HG02870 (cell line): ENCODE measurements at regions not wholly inside any gene's neighbourhood (a gene's known extent, or its start where the extent isn't known, plus 50 kb on each side); places are given as distances from the start of the nearest gene placed in this dataset.

Source experiments
- ATAC-seq: cut with Tn5 transposase; IDR thresholded peaks from one replicate; pipeline ENCODE4 v1.9.1; 2021; ENCODE audit warnings: mild to moderate bottlenecking, moderate library complexity; ENCODE audit not compliant: unreplicated experiment

GRCh38 chr13:76029088-76029487 is 393.0 kb downstream of the LMO7 start:
- no peak for ATAC-seq

DNA sequence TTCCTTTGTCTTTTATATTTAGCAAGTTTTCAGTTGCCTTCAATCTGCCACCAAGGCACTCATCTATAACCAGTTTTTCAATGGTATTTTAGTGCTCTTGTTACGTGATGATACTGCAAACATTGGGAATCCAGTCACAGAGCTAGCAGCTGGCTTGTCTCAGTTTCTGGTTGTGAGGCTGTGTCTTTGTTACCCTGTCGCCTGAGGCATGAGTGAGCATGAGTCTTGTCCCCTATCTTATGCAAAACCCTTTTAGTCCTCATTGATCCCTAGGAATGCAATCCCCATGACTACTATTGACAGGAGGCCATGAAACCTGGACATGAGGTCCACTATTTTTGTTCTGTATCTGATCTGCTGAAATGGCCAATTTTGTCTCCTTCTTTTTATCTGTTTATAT is 391.0 kb downstream of the LMO7 start:
- no peak for ATAC-seq

- ATAC-seq, result no peak
These were observed 389.3 kb downstream of the LMO7 start for GRCh38 chr13:76025392-76025791.

GRCh38 chr13:76024151-76024550 is 388.0 kb downstream of the LMO7 start:
- no peak for ATAC-seq

GRCh38 chr13:76023652-76024051 is 387.5 kb downstream of the LMO7 start:
- no peak for ATAC-seq

GRCh38 chr13:76020421-76020955 is 384.4 kb downstream of the LMO7 start:
- no peak for ATAC-seq

DNA sequence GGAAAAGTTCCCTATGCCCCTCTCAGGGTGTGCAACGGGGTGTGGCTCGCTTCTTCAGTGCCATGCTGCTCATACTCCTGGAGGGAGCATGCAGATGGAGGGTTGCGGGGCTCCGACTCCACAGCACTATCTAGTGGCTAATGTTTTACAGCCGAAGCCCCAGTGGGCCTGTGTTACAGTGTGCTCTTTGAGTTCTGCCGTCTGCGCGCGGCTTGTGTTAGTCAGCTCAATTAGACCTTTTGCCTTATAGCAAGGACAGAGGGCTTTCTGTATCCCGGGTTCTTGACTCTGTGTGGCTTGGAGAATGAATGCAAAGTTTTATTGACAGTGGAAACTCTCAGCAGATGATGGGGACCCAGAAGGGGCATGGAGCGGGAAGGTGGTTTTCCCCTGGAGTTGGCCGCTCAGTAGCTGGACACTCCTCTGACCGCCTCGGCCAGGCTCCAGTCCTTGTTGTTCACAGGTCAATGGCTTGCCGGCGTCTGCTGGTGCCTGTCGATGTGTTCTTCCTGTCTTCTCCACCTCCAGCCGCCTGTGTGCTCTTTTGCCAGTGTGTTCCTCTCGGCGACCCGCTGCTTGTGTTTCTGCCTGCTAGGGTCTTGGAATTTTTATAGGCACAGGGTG is 383.4 kb downstream of the LMO7 start:
- no peak for ATAC-seq

- no peak for ATAC-seq
These were observed 381.9 kb downstream of the LMO7 start for GRCh38 chr13:76017861-76018556.

- ATAC-seq, result peak; percentile 81
These were observed 380.8 kb downstream of the LMO7 start for GRCh38 chr13:76016799-76017400.

- no peak for ATAC-seq
These were observed 378.5 kb downstream of the LMO7 start for GRCh38 chr13:76014406-76015318.

DNA sequence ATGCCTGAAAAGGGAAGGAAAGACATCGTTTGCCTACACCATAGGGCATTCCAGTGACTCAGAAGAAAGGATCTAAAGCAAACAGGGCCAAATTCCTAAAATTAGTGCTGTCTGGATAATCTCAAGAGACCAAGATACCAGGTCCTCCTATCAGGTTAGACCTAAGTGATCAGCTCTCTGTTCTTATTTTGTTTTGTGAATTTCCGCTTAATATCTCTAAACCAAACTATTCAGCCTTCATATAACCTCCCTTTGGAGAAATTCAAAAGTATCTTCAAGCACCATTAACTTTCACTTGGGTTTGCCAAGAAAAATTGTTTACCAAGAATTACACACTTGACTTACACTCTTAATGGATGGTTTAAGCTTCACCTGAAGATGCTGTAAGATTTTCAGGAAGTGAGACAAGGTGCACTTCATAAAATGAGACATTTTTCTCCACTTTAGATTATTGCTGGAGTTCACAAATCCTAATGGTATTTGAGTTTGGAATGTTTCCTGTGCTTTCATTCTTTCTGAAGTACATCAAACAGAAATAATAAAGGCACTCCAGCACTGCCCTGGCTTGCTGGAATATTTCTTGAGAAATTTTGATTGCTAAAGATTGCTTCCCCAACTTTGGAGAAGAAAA is 376.1 kb downstream of the LMO7 start:
- no peak for ATAC-seq

GRCh38 chr13:76009267-76009890 is 373.2 kb downstream of the LMO7 start:
- no peak for ATAC-seq

- ATAC-seq, result no peak
These were observed 368.3 kb downstream of the LMO7 start for GRCh38 chr13:76004416-76004815.

DNA sequence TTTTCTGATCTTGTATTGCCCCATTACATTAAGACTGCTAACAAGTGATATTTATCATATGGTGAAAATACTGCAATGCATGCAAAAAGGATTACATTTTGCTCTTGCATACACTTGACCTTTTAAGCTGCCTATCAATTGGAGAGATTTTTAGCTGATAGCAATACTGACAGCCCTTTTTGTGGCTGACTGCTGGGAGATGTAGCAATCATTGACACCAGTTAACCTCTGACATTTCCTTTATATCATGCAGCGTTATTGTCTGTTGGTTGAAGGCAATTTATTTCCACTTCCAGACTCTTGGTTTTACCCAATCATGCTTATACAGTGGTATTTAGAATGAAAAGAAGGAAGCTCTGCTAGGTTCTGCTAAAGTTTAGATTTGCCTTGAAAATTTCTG is 364.0 kb downstream of the LMO7 start:
- ATAC-seq, result no peak

DNA sequence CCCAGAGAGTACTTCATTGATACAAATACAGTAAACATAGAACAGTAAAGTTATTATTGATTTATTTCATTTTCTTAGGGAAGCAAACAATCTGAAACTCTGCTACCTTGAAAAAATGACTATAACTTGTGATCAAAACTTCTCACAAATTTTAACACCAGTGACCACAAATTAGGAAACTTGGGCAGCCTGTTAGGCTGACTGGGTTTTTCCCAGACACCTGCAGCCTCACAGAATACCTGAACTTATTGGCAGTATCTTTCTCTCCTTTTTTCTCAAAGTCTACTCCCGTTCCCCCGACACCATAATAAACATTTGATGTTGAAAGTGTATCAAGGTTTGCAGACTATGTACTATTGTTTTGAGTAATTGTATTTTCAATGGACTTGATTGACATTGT is 360.5 kb downstream of the LMO7 start:
- no peak for ATAC-seq

DNA sequence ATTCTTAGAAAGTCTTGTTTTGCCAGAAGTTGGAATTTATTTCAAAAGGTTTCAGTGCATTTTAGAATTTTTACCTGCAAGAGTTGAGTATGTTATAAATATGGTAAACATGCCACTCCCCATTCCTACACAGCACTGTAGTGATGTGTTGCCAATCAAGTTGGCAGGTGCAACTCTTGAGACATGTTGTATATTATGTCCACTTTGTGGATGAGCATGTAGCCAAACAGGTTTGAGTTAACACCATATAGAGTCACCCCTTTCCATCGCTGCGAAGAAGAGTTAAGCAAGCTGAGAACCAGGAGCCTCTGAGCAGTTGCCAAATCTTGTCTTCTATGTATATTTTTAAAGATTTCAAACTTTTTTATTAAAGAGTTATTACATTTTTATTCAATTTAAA is 359.8 kb downstream of the LMO7 start:
- no peak for ATAC-seq

- no peak for ATAC-seq
These were observed 357.7 kb downstream of the LMO7 start for GRCh38 chr13:75993823-75994222.

DNA sequence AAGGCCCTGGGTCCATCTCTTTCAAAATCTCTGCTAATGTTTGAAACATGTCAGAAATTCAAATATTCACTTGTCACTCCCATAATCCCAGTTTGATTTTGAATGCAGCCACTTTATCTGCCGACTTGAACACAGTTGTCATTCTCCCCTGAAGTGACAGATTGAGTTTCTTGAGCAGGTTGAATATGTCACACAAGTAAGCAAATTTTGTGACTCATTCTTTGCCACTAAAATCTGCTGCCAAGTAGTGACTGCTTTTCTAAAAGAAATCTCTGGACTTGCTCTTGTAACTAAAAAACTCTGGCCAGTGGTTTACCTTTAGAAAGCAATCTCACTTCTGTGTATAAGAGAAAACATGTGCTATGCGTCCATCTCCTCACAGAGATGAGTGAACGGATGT is 357.1 kb downstream of the LMO7 start:
- no peak for ATAC-seq

GRCh38 chr13:75986818-75987217 is 350.7 kb downstream of the LMO7 start:
- ATAC-seq, result peak; percentile 99

GRCh38 chr13:75985132-75985531 is 349.0 kb downstream of the LMO7 start:
- no peak for ATAC-seq
